OCI-LY7 (cell line): ENCODE measurements at regions not wholly inside any gene's neighbourhood (a gene's known extent, or its start where the extent isn't known, plus 50 kb on each side); places are given as distances from the start of the nearest gene placed in this dataset.

ENCODE experiments used
- BruUV-seq: library from RNA; stranded (reverse); fragments of 400-500 nt; replicated peaks from 2 replicates; lab custom pipeline; 2021; lab: Mats Ljungman, UMichigan
- CTCF ChIA-PET: fragments of 300-600 bp; sonication (Branson Sonifier 250); formaldehyde crosslinking; loops from one replicate; lab custom pipeline; 2022; ENCODE audit warnings: antibody characterized with exemption; ENCODE audit not compliant: unreplicated experiment; lab: Charles Lee
- POLR2A ChIA-PET: fragments of 300-600 bp; sonication (Branson Sonifier 250); formaldehyde crosslinking; loops from one replicate; lab custom pipeline; 2022; ENCODE audit warnings: antibody characterized with exemption; lab: Charles Lee
- DNase-seq: peaks from one replicate; pipeline ENCODE4 v3.0.0-alpha.2; 2015; ENCODE audit warnings: low spot score
- H2AFZ ChIP-seq: fragments of 200-600 bp; sonication (generic), shearing (Covaris generic); 2 replicates; pipeline ENCODE4 v1.6.1; 2014; ENCODE audit warnings: mild to moderate bottlenecking, antibody characterized with exemption, low read length, moderate library complexity
- H3K27ac ChIP-seq: fragments of 200-600 bp; sonication (generic); 2 replicates; pipeline ENCODE4 v1.5.1; 2014; ENCODE audit warnings: mixed run types, low read depth, mild to moderate bottlenecking, moderate library complexity, low read length, inconsistent platforms; ENCODE audit not compliant: poor library complexity, severe bottlenecking
- H3K36me3 ChIP-seq: fragments of 200-600 bp; sonication (generic); 2 replicates; pipeline ENCODE4 v1.6.1; 2014; ENCODE audit warnings: mild to moderate bottlenecking, antibody characterized with exemption, low read length, moderate library complexity, mixed read lengths; ENCODE audit not compliant: insufficient read depth
- H3K4me1 ChIP-seq: fragments of 200-600 bp; sonication (generic); 2 replicates; pipeline ENCODE4 v1.5.1; 2014; ENCODE audit warnings: mild to moderate bottlenecking, low read length; ENCODE audit not compliant: insufficient read depth, poor library complexity, severe bottlenecking
- H3K4me2 ChIP-seq: fragments of 200-600 bp; sonication (generic); 2 replicates; pipeline ENCODE4 v1.6.1; 2014; ENCODE audit warnings: mild to moderate bottlenecking, low read length
- H3K4me3 ChIP-seq: fragments of 200-600 bp; sonication (generic); 2 replicates; pipeline ENCODE4 v1.5.1; 2014; ENCODE audit warnings: mild to moderate bottlenecking, low read depth, low read length; ENCODE audit not compliant: poor library complexity, severe bottlenecking
- H3K79me2 ChIP-seq: fragments of 200-600 bp; sonication (generic); 2 replicates; pipeline ENCODE4 v1.6.1; 2016; ENCODE audit warnings: low read depth, mild to moderate bottlenecking, low read length, moderate library complexity, mixed read lengths; ENCODE audit not compliant: insufficient read depth
- H3K9me2 ChIP-seq: fragments of 200-600 bp; sonication (generic); 2 replicates; pipeline ENCODE4 v1.6.1; 2016; ENCODE audit warnings: mild to moderate bottlenecking, low read length, mixed read lengths; ENCODE audit not compliant: insufficient read depth
- H3K9me3 ChIP-seq: fragments of 200-600 bp; sonication (generic); 2 replicates; pipeline ENCODE4 v1.6.1; 2014; ENCODE audit warnings: mild to moderate bottlenecking, mixed run types, low read length, mixed read lengths
- H4K20me1 ChIP-seq: fragments of 200-600 bp; sonication (generic); 2 replicates; pipeline ENCODE4 v1.6.1; 2014; ENCODE audit warnings: mild to moderate bottlenecking, antibody characterized with exemption, low read length, moderate library complexity, mixed read lengths; ENCODE audit not compliant: insufficient read depth
- CTCF ChIP-seq: fragments of 200-600 bp; sonication (generic); conservative IDR thresholded peaks from 2 replicates; pipeline ENCODE4 v1.5.1; 2014; ENCODE audit warnings: mild to moderate bottlenecking, antibody characterized with exemption, low read length, moderate library complexity, mixed read lengths
- EZH2phosphoT487 ChIP-seq: fragments of 200-600 bp; sonication (generic); IDR thresholded peaks from 2 replicates; pipeline ENCODE4 v1.6.1; 2018; ENCODE audit warnings: low read depth, borderline replicate concordance, mild to moderate bottlenecking, mixed run types, antibody characterized with exemption, low read length, moderate library complexity, mixed read lengths
- intact Hi-C: fragments of 100-400 bp; cut with micrococcal nuclease; formaldehyde crosslinking; loops from one replicate; pipeline ENCODE4 v1.10.0; 2022; ENCODE audit not compliant: unreplicated experiment

- CTCF ChIA-PET, result no interaction called here
- Histone ChIP-seq H3K4me2 (no peak overlapping the region), H3K9me2 (no peaks in the 10 kb centered on the region), H2AFZ (no peak overlapping the region), H3K79me2 (no peaks in the 10 kb centered on the region), H3K9me3 (no peaks in the 10 kb centered on the region), H3K4me3 (no peak overlapping the region), H3K36me3 (no peaks in the 10 kb centered on the region), H4K20me1 (no peaks in the 10 kb centered on the region), H3K27ac (no peak overlapping the region), H3K4me1 (no peaks in the 10 kb centered on the region)
- no TSS peak for BruUV-seq
- TF ChIP-seq EZH2phosphoT487 (no peak), CTCF (no peak)
- POLR2A ChIA-PET, result interaction anchor here (0.7 kb wide), 1 partner anchor 57 kb away, joined by 3 read pairs; no protein-coding TSS in a partner anchor
- no peak for DNase-seq
- intact Hi-C loops, result no loop called here
These were observed 2213.9 kb upstream of the PCDH20 start for GRCh38 chr13:63629591-63629990.

- CTCF ChIA-PET, result no interaction called here
- no peak overlapping the region for H3K4me3 ChIP-seq
These were observed 2212.7 kb upstream of the PCDH20 start for GRCh38 chr13:63628310-63628709.

GRCh38 chr13:63625869-63626268 lies 2210.2 kb upstream of the PCDH20 start:
- Histone ChIP-seq H3K4me3 (no peak overlapping the region), H2AFZ (no peak overlapping the region), H3K4me1 (no peaks in the 10 kb centered on the region), H3K27ac (no peak overlapping the region), H3K79me2 (no peaks in the 10 kb centered on the region), H3K4me2 (no peak overlapping the region), H3K9me2 (no peaks in the 10 kb centered on the region), H3K9me3 (no peaks in the 10 kb centered on the region), H3K36me3 (no peaks in the 10 kb centered on the region), H4K20me1 (no peaks in the 10 kb centered on the region)
- CTCF ChIA-PET, result no interaction called here
- TF ChIP-seq CTCF, result no peak
- no peak for TF ChIP-seq EZH2phosphoT487
- POLR2A ChIA-PET, result interaction anchor here (1.5 kb wide), 1 partner anchor 16 kb away, joined by 4 read pairs; no protein-coding TSS in a partner anchor
- DNase-seq, result no peak
- BruUV-seq, result no TSS peak
- intact Hi-C loops, result no loop called here

More at GRCh38 chr13:63628310-63628709, 2212.7 kb upstream of the PCDH20 start:
- TF ChIP-seq CTCF, result no peak
- no peak for TF ChIP-seq EZH2phosphoT487
- H3K4me2 ChIP-seq, result no peak overlapping the region
- no peaks in the 10 kb centered on the region for H3K9me2 ChIP-seq
- no TSS peak for BruUV-seq
- no peaks in the 10 kb centered on the region for H3K79me2 ChIP-seq
- no peak overlapping the region for H2AFZ ChIP-seq
- no peaks in the 10 kb centered on the region for H3K9me3 ChIP-seq
- POLR2A ChIA-PET, result no interaction called here
- no peaks in the 10 kb centered on the region for H3K4me1 ChIP-seq
- no peaks in the 10 kb centered on the region for H3K36me3 ChIP-seq
- intact Hi-C loops, result no loop called here
- no peak overlapping the region for H3K27ac ChIP-seq
- DNase-seq, result no peak
- H4K20me1 ChIP-seq, result no peaks in the 10 kb centered on the region
